Naive thymus-derived CD8-positive, alpha-beta T cell (primary cell): ENCODE measurements at regions not wholly inside any gene's neighbourhood (a gene's known extent, or its start where the extent isn't known, plus 50 kb on each side); places are given as distances from the start of the nearest gene placed in this dataset.
"Not testable (repeated sequence)": the region's sequence is repeated elsewhere in the genome, so short reads cannot be mapped to it uniquely, and the experiment has no call there.

Experiments
- ATAC-seq, 2 donors: fragments of 150-1000 bp; cut with Tn5 transposase in 1 of 2; sonication (Bioruptor Pico), chemical (Tn5 transposase) in 1 of 2; 1 replicate in 1 of 2; 2 replicates in 1 of 2; pipeline ENCODE4 v1.10.0; 2021; ENCODE audit warnings: mild to moderate bottlenecking in 2 of 2, moderate library complexity in 2 of 2
- POLR2A ChIA-PET: fragments of 350-600 bp; sonication (Branson Sonifier 250); formaldehyde crosslinking; loops from one replicate; lab custom pipeline; 2021; ENCODE audit warnings: antibody characterized with exemption; lab: Charles Lee
- DNase-seq, 10 donors: peaks; one replicate each; pipeline versions ENCODE4 v3.0.0 to v3.0.0-alpha.2; 2020 to 2022
- H3K27ac Mint-ChIP-seq, 10 donors: one replicate each; pipeline ENCODE4 v1.8.0; 2020 to 2022; ENCODE audit warnings: mild to moderate bottlenecking in 10 of 10, mixed read lengths in 10 of 10, moderate library complexity in 4 of 10, inconsistent platforms in 1 of 10
- H3K27me3 Mint-ChIP-seq, 5 donors: one replicate each; pipeline ENCODE4 v1.8.0; 2021 to 2022; ENCODE audit warnings: mixed read lengths in 5 of 5
- H3K36me3 Mint-ChIP-seq, 3 donors: one replicate each; pipeline ENCODE4 v1.8.0; 2020 to 2022; ENCODE audit warnings: mixed read lengths in 3 of 3, mild to moderate bottlenecking in 2 of 3, inconsistent platforms in 1 of 3
- H3K4me1 Mint-ChIP-seq, 4 donors: one replicate each; pipeline ENCODE4 v1.8.0; 2021 to 2022; ENCODE audit warnings: mixed read lengths in 4 of 4
- H3K4me3 Mint-ChIP-seq, 10 donors: one replicate each; pipeline ENCODE4 v1.8.0; 2020 to 2022; ENCODE audit warnings: mild to moderate bottlenecking in 10 of 10, mixed read lengths in 10 of 10, moderate library complexity in 6 of 10, inconsistent platforms in 1 of 10
- H3K9me3 Mint-ChIP-seq, 9 donors: one replicate each; pipeline ENCODE4 v1.8.0; 2020 to 2022; ENCODE audit warnings: mixed read lengths in 9 of 9, mild to moderate bottlenecking in 3 of 9, inconsistent platforms in 1 of 9, moderate library complexity in 1 of 9

DNA sequence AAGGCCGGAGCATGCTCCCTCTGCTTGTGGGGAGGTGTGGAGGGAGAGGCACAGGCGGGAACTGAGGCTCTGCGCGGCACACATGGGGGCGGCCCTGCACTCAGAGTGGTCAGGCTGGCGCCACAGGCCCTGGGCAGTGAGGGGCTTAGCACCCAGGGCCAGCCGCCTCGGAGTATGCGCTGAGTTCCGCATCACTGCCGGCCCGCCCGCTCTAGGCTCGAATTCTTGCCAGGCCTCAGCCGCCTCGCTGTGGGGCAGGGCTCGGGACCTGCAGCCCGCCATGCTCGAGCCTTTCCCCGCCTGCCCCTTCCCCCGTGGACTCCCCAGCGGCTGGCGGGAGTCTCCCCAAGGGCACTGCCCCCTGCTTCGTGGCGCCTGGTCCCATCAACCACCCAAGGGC is 905.9 kb downstream of the SPATA31A6 start:
- H3K4me1 Mint-ChIP-seq, H3K9me3 Mint-ChIP-seq, H3K27me3 Mint-ChIP-seq, H3K27ac Mint-ChIP-seq, H3K36me3 Mint-ChIP-seq, ATAC-seq, POLR2A ChIA-PET, H3K4me3 Mint-ChIP-seq: not testable (repeated sequence)
- peak in 1 of 10 donors; percentile 41 for DNase-seq

DNA sequence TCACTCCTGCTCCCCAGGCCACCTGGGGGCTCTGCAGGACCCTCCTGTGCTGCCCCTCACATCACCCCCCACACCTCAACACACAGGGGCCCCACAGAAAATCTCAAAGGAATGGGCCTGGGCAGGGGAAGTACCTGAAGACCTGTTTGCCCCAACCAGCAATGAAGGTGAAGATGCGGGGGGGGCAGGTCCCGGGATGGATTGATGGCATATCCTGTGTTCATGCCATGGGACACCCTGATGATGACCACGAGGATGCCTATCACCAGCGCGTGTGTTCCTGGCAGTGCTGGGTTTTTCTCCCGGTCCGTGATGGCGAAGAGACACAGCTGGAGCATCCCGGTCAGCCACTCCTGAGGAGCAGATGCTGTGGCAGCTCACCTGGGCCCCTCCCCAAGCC is 926.9 kb downstream of the SPATA31A6 start:
- H3K27ac Mint-ChIP-seq, H3K36me3 Mint-ChIP-seq, H3K9me3 Mint-ChIP-seq, H3K27me3 Mint-ChIP-seq, POLR2A ChIA-PET, ATAC-seq, H3K4me1 Mint-ChIP-seq, DNase-seq, H3K4me3 Mint-ChIP-seq: not testable (repeated sequence)

DNA sequence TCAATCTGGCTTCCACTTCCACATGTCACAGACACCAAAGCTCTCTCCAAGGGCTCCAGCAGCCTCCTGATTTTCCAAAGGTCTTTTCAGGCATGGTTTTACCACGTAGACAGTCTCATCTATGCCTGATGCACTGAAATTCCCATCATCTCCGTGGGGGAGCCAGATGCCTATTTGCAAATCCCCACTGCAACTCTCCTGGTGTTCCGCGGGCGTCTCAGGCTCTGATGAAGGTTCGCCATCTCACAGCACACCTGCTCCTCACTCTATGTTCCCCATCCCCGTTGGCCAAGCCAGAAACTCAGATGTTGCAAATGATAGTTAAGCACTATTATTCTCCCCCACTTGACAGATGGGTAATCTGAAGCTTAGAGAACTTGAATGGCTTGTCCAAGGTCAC is 929.4 kb downstream of the SPATA31A6 start:
- POLR2A ChIA-PET, H3K36me3 Mint-ChIP-seq, H3K27me3 Mint-ChIP-seq, H3K9me3 Mint-ChIP-seq, H3K27ac Mint-ChIP-seq, DNase-seq, H3K4me1 Mint-ChIP-seq, H3K4me3 Mint-ChIP-seq, ATAC-seq: not testable (repeated sequence)

DNA sequence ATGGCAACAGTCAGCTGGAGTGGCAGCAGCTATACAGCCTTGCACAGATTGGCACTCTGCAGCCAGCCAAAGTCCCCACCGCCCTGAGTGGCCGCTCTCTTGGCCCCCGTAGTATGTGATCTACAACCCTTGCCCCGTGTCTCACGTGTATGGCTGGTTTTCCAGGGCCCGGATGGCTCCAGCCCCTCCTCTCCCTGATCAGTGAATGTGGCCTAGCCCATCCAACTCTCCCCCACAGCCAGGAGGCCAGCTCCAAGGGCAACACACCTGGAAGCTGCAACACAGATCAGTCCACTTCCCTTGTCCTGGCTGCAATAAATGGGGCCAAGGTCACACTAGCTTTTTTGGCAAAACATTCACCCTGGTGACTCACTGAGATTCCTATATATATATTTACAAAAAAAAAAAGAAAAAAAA is 932.4 kb downstream of the SPATA31A6 start:
- H3K4me3 Mint-ChIP-seq, DNase-seq, POLR2A ChIA-PET, ATAC-seq, H3K36me3 Mint-ChIP-seq, H3K27ac Mint-ChIP-seq, H3K27me3 Mint-ChIP-seq, H3K4me1 Mint-ChIP-seq: not testable (repeated sequence)
- peaks cover 0 to 11% (median 0%) of the 10 kb centered on the region in 9 donors for H3K9me3 Mint-ChIP-seq

DNA sequence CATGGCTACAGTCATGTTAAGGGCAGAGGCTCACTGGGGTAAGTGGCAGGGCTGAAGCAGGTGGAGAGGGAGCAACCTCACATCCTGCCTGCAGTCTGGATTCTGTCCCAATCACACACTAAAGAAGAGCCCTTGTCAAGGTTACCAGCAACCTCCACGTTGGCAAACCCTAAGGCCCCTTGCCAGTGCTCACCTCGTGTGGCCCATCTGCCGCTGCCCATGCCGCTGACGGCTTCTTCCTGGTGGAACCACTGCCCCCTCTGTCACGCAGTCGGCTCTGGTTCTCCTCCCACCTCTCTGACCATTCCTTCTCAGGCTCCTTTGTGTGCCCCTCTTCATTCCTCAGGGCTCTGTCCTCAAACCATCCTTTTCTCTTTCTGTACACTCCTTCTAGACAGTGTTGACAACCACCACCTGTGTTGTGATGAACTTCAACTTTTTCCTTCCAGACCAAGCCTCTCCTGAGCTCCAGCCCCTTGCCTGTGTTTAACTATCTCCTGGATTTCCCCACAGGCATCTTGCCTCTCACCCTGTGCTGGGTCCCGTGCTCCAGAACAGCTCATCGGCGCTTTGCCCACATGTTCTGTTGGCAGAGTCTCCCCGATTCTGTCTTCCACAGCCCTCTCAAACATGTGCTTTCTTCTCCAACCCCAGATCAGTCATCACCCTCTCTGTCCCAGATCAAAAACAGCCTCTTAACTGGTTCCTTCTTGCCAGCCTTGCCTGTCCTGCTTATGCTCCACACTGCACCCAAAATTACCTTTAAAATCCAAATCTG is 934.8 kb downstream of the SPATA31A6 start:
- DNase-seq, H3K4me3 Mint-ChIP-seq, H3K4me1 Mint-ChIP-seq, POLR2A ChIA-PET, H3K27ac Mint-ChIP-seq, H3K9me3 Mint-ChIP-seq, ATAC-seq, H3K27me3 Mint-ChIP-seq, H3K36me3 Mint-ChIP-seq: not testable (repeated sequence)

DNA sequence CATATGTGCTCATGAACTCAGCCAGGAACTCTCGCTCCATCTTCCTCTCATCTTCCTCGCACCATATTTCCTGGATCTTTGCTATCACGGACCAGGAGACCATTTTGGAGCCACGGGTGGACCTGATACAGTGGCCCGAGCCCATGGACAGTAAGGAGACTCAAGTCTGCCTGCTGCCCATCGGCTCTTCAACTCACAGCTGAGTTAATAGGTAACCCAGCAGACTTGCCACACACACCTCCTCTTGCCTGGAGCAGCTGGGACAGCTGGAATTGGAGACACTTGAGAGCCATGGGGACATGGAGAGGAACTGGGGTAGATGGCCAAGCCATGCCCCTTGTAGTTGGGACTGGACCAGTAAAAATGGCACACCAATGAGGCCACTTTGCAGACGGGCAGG is 936.1 kb downstream of the SPATA31A6 start:
- ATAC-seq, H3K4me1 Mint-ChIP-seq, POLR2A ChIA-PET, DNase-seq, H3K4me3 Mint-ChIP-seq, H3K9me3 Mint-ChIP-seq, H3K27ac Mint-ChIP-seq, H3K27me3 Mint-ChIP-seq, H3K36me3 Mint-ChIP-seq: not testable (repeated sequence)

DNA sequence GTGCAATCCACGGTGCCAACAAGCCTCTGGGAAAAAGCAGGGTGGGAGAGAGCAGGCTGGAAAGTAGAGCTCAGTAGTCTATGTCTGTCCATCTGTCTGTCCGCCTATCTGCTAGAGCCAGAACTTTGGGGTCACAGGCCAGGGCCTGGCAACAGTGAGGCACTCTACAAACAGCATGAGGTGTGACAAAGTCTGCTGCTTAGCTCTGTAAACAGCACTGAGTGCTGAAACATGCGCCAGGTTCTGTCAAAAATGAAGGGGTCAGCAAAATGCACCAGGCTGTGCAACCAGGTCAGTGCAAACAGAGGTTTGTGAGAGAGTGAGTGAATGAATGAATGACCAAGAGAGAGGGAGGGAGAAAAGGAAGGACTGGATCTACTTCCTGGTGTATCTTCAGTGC is 936.5 kb downstream of the SPATA31A6 start:
- DNase-seq, H3K27ac Mint-ChIP-seq, H3K27me3 Mint-ChIP-seq, POLR2A ChIA-PET, ATAC-seq, H3K36me3 Mint-ChIP-seq, H3K4me1 Mint-ChIP-seq, H3K9me3 Mint-ChIP-seq, H3K4me3 Mint-ChIP-seq: not testable (repeated sequence)

DNA sequence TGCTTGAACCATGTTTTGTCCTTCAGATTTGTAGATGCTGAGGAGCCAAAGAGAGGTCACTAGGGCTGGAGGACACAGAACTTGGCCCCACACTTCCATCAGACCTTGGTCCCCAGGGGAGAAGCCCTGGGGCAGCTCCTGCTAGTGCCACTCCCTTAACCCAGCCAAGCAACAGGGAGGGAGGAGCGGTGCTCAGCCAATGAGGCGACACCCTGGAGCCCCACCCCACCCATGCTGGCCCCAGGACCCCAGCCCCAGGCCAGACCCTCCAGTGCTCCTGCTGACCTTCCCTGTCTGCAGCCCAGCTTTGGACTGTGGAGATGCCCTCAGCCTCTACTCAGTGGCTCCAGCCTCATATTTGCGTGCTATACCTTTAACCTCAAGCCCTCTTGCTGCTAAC is 942.4 kb downstream of the SPATA31A6 start:
- H3K27ac Mint-ChIP-seq, ATAC-seq, H3K4me3 Mint-ChIP-seq, POLR2A ChIA-PET, H3K27me3 Mint-ChIP-seq, H3K36me3 Mint-ChIP-seq, H3K4me1 Mint-ChIP-seq, H3K9me3 Mint-ChIP-seq, DNase-seq: not testable (repeated sequence)

DNA sequence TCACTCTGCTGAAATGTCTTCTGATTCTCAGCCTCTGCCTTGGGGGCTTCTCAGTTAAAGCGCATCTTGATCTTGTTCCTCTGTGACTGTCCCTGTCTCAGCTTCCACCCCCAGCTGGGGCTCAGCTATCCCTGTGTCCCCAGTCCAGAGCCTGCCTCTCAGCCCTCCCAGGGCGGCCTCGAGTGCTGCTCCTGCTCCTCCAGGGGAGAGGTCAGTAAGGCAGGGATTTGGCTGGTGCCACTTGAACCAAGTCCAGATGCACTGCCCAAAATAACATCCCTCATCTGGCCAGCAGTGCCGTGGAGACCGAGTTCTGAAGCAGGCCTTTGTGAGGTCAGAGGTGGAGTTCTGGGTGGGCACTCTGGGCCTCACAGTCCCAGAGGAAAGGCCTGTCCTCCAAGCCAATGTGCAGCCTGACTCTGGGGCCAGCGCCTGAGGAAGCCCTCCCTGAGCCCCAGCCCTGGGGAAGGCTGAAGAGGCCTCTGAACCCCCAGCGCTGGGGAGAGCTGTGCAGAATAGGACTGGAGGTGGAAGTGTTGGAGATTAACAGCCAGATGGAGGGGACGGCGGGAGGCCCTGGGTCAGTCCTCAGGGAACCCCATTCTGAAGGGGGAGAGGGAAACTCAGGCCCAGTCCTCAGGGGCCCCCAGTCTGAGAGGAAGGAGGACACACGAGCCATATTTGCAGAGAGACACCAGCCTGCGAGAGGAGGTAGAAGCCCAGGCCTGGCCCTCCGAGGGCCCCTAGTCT is 943.7 kb downstream of the SPATA31A6 start:
- H3K4me3 Mint-ChIP-seq, H3K27me3 Mint-ChIP-seq, H3K36me3 Mint-ChIP-seq, POLR2A ChIA-PET, H3K4me1 Mint-ChIP-seq, H3K27ac Mint-ChIP-seq, DNase-seq, H3K9me3 Mint-ChIP-seq, ATAC-seq: not testable (repeated sequence)

DNA sequence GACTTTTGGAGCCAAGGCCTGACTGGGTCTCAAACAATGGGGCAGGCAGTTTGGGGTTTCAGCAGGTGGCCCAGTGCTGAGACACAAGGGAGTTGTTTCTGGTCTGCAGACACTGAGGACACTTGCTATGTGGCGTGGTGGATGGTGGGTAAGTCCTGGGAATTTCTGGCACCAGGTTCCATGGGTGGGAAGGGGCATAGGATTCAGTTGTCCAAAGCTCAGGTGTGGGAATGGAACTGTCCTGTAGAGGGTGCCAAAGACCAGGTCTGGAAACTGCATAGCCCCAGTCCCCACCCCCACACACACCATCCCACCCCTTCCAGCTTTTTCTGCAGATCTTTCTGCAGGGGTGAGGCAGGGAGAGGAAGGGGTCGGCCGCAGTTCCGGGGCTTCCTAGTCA is 944.5 kb downstream of the SPATA31A6 start:
- H3K36me3 Mint-ChIP-seq, H3K4me1 Mint-ChIP-seq, POLR2A ChIA-PET, ATAC-seq, H3K27ac Mint-ChIP-seq, H3K27me3 Mint-ChIP-seq, H3K9me3 Mint-ChIP-seq, DNase-seq, H3K4me3 Mint-ChIP-seq: not testable (repeated sequence)

DNA sequence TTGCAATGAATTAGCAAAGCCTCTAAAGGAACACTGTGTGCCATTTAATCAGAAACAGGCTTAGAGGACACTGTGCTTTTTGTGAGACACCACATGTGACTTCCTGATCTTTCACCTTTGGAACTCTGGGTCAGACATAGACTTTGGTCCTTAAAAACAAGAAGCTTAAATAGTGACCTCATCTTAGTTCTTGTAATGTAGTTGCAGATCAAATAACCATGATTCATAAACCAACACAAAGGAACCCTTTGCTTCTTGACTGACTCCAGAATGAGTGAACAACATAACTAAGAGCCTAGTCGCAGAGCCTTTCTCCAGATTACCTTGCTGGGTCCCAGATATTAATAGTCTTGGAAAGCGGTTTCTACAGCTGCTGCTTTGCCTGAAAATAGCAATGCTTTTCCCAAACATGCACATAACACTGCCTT is 947.3 kb downstream of the SPATA31A6 start:
- H3K27ac Mint-ChIP-seq, H3K4me1 Mint-ChIP-seq, H3K36me3 Mint-ChIP-seq, DNase-seq, POLR2A ChIA-PET, H3K4me3 Mint-ChIP-seq, H3K27me3 Mint-ChIP-seq, ATAC-seq, H3K9me3 Mint-ChIP-seq: not testable (repeated sequence)

DNA sequence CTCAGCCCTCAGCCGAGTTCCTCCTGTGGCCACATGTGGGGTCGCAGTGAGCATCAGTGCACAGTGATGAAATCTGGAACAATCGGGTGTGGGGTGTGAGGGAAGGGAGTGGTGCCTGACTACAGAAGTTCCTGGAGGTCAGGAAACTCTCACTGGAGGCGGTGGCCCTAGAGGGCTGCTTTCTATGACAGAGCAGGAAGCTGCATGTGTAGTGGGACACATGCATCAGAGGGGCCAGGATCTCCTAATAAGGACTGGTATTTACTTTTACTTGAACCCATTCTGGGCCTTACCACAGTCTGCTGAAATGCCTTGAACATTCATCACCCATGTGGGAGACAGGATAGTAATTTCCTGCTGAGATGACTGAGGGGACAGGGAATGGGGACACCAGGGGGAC is 952.0 kb downstream of the SPATA31A6 start:
- H3K36me3 Mint-ChIP-seq, ATAC-seq, H3K27me3 Mint-ChIP-seq, H3K27ac Mint-ChIP-seq, H3K4me3 Mint-ChIP-seq, H3K4me1 Mint-ChIP-seq, POLR2A ChIA-PET, DNase-seq: not testable (repeated sequence)
- peaks cover 0 to 10% (median 0%) of the 10 kb centered on the region in 9 donors for H3K9me3 Mint-ChIP-seq

DNA sequence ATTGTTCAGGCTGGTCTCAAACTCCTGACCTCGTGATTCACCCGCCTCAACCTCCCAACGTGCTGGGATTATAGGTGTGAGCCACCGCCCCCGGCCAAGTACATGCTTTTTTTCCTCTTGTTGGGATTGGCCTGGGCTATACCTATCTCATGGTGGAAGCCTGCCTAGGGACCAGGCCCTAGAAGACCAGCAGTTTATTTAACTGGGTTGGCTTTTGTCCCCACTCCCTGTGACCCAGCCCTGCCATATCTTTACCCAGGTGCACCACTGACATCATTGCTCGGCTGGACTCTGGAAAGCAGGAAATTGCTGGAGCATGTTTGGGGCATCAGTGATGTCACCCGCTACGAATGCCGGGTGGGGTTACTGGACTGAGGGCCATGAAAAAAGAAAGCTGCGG is 955.5 kb downstream of the SPATA31A6 start:
- H3K4me3 Mint-ChIP-seq, H3K27me3 Mint-ChIP-seq, H3K27ac Mint-ChIP-seq, DNase-seq, ATAC-seq, H3K36me3 Mint-ChIP-seq, POLR2A ChIA-PET, H3K4me1 Mint-ChIP-seq: not testable (repeated sequence)
- H3K9me3 Mint-ChIP-seq = peaks cover 0 to 10% (median 0%) of the 10 kb centered on the region in 9 donors
